ENCODE measurements at regions not wholly inside any gene's neighbourhood (a gene's known extent, or its start where the extent isn't known, plus 50 kb on each side); places are given as distances from the start of the nearest gene placed in this dataset.

DNA sequence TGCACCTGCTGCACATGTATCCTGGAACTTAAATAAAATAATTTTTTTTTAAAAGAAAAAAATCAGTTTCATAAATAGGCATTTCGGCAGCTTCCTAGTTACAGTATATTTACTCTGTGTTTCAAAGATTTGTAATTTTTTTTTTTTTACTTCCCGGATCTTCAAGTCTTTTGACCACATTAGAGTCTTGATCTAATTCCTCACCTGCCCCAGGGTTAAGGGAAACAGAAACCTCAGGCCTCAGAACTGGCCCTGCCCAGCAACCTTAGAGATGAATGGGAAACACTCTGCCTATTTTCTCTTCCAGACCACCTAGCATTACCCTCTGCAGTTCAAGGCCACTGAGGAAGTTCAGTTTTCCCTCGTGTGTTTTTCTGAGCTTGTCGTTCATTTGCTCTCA lies 304.0 kb downstream of the MAF start:
- no peak for TF ChIP-seq CTCF (IDR thresholded peaks at IDR 0.05; ENCODE audit: borderline replicate concordance, control extremely low read depth, extremely low read depth, insufficient read depth, missing control alignments)
- in situ Hi-C loops (cut with MboI; ENCODE audit: low sequenced_read_pairs, unreplicated experiment): no loop called here
- no peak for DNase-seq (ENCODE audit: low spot score)

GRCh38 chr16:79295746-79296145 lies 304.8 kb downstream of the MAF start:
- no peak for TF ChIP-seq CTCF (IDR thresholded peaks at IDR 0.05; ENCODE audit: borderline replicate concordance, control extremely low read depth, extremely low read depth, insufficient read depth, missing control alignments)
- no peak for DNase-seq (ENCODE audit: low spot score)
- in situ Hi-C loops (cut with MboI; ENCODE audit: low sequenced_read_pairs, unreplicated experiment): no loop called here

GRCh38 chr16:79295162-79295561 lies 305.4 kb downstream of the MAF start:
- in situ Hi-C loops (cut with MboI; ENCODE audit: low sequenced_read_pairs, unreplicated experiment): no loop called here
- no peak for DNase-seq (ENCODE audit: low spot score)
- TF ChIP-seq CTCF (IDR thresholded peaks at IDR 0.05; ENCODE audit: borderline replicate concordance, control extremely low read depth, extremely low read depth, insufficient read depth, missing control alignments): no peak

DNA sequence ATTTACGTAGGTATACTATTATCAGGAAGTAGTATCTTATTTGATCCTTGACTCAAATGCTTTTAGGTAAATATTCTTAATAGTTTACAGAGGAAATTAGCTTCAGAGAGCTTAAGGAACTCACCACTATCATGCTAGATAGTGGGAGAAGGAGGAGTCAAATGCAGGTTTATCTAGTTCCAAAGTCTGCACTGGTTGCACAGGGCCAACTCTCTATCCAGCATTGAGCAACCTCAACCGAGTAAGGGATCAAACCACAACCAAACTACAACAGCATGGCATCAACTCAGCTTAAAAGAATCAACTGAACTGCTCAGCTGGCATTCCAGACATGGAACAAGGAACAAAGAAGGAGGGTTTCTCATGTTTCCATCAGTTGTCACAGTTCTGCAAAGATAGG lies 306.0 kb downstream of the MAF start:
- no peak for TF ChIP-seq CTCF (IDR thresholded peaks at IDR 0.05; ENCODE audit: borderline replicate concordance, control extremely low read depth, extremely low read depth, insufficient read depth, missing control alignments)
- in situ Hi-C loops (cut with MboI; ENCODE audit: low sequenced_read_pairs, unreplicated experiment): no loop called here
- DNase-seq (ENCODE audit: low spot score): no peak

DNA sequence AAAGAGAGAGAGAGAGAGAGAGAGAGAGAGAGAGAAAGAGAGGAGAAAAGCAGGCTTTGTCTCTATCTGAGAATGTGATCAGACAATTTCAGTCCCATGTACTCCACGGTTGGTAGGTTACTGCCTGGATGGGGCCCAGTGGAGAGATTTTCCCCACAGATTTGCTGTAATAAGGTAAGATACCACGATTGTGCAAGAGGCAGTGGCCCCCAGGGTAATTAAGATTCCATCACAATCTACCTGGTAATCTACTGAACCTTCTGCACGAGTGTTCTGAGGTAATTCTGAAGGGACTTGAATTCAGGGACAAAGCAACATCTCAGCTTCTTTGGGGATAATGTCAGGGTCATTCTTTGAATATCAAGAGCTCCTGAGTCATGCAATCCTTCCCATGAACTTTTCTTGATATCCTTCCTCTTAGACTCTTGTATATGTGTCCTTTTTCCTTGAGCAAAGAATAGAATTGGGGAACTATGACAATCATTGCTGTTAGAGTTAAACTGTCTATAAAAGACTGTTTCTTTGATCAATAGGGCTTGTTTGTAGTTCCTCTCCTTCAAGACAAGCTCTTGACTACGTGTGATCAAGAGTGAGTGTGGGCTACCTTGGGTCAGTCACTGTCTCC lies 306.6 kb downstream of the MAF start:
- TF ChIP-seq CTCF (IDR thresholded peaks at IDR 0.05; ENCODE audit: borderline replicate concordance, control extremely low read depth, extremely low read depth, insufficient read depth, missing control alignments): no peak
- in situ Hi-C loops (cut with MboI; ENCODE audit: low sequenced_read_pairs, unreplicated experiment): no loop called here
- DNase-seq (ENCODE audit: low spot score): no peak

DNA sequence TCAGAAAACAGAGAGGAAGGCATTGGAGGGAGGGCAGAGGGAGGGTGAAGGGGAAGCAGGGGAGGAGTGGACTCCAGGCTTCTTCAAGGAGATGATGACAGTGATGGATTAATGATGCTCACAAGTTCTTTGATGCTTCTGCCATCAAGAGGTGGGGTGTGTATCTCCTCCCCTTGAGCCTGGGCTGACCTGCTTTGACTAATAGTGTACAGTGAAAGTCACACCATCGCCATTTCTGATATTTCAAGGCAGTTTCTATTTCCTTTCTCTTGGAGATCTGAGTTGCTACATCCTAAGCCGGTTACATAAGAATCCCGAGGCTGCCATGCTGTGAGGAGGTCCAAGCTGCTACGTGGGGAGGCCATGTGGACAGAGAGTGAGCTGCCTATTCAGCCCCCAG lies 312.5 kb downstream of the MAF start:
- in situ Hi-C loops (cut with MboI; ENCODE audit: low sequenced_read_pairs, unreplicated experiment): no loop called here
- no peak for TF ChIP-seq CTCF (IDR thresholded peaks at IDR 0.05; ENCODE audit: borderline replicate concordance, control extremely low read depth, extremely low read depth, insufficient read depth, missing control alignments)
- DNase-seq (ENCODE audit: low spot score): no peak

Measured in GM13976 (cell line).